Testis (tissue), 2 donors: ENCODE measurements at regions not wholly inside any gene's neighbourhood (a gene's known extent, or its start where the extent isn't known, plus 50 kb on each side); places are given as distances from the start of the nearest gene placed in this dataset.

Source experiments
- DNase-seq: peaks from one replicate; pipeline ENCODE4 v3.0.0-alpha.2; 2019
- H3K27ac ChIP-seq, 2 donors: fragments of 200-600 bp; sonication (generic); one replicate each; pipeline ENCODE4 v1.5.1; 2019
- H3K27me3 ChIP-seq: fragments of 200-600 bp; sonication (generic); one replicate; pipeline ENCODE4 v1.5.1; 2019
- H3K36me3 ChIP-seq: fragments of 200-600 bp; sonication (generic); one replicate; pipeline ENCODE4 v1.5.1; 2017; ENCODE audit warnings: low read depth; ENCODE audit errors: missing control alignments
- H3K4me1 ChIP-seq: fragments of 200-600 bp; sonication (generic); one replicate; pipeline ENCODE4 v1.5.1; 2019
- H3K4me3 ChIP-seq, 2 donors: fragments of 200-600 bp; sonication (generic); one replicate each; pipeline ENCODE4 v1.5.1; 2017 to 2019
- H3K9me3 ChIP-seq: fragments of 200-600 bp; sonication (generic); one replicate; pipeline ENCODE4 v1.5.1; 2017
- POLR2A ChIP-seq: fragments of 450-650 bp; IDR thresholded peaks from one replicate; pipeline ENCODE4 v1.6.1; 2017; ENCODE audit warnings: antibody characterized with exemption, mild to moderate bottlenecking, moderate library complexity
- WGBS, 2 donors: methylation state at CpG; one replicate each; pipeline ENCODE4 v1.1.5; 2018; 5-methylcytosine and 5-hydroxymethylcytosine counted together
- intact Hi-C: fragments of 100-400 bp; cut with DNase I; formaldehyde crosslinking; loops from one replicate; pipeline ENCODE4 v1.15.1; 2023; ENCODE audit warnings: low total_unique reads
- TF ChIP-seq, protein P1 (sequence below), 3 experiments: fragments of 450-650 bp in 2 of 3; fragments of 200-600 bp in 1 of 3; sonication (generic) in 1 of 3; IDR thresholded peaks; one replicate each; pipeline ENCODE4 v1.5.1; 2016 to 2019; ENCODE audit warnings: antibody characterized with exemption in 3 of 3, mild to moderate bottlenecking in 2 of 3, moderate library complexity in 1 of 3

DNA sequence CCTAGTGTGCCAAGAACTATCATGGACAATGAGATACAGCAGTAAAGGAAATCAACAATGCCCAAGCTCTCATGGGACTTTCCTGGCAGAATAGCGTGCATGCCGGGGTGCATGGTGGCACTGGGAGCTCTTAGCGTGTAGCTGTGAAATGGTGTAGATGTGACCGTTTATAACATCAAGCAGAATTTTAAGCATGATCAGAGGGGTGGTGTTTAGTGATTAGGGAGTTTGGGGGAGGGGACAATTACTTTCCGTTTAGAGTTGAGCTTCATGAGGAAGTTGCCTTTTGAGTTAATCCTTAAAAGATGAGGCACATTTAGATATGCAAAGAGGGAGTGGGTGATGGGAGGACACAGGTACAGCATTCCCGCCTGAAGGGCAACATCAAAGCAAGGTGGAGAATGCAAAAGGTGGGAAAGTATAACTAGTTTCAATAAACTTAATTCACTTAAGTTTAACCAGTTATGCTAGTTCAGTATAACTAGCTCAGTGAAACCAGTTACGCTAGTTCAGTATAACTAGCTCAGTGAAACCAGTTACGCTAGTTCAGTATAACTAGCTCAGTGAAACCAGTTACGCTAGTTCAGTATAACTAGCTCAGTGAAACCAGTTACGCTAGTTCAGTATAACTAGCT is 661.6 kb downstream of the QKI start:
- TF ChIP-seq, protein P1, sequence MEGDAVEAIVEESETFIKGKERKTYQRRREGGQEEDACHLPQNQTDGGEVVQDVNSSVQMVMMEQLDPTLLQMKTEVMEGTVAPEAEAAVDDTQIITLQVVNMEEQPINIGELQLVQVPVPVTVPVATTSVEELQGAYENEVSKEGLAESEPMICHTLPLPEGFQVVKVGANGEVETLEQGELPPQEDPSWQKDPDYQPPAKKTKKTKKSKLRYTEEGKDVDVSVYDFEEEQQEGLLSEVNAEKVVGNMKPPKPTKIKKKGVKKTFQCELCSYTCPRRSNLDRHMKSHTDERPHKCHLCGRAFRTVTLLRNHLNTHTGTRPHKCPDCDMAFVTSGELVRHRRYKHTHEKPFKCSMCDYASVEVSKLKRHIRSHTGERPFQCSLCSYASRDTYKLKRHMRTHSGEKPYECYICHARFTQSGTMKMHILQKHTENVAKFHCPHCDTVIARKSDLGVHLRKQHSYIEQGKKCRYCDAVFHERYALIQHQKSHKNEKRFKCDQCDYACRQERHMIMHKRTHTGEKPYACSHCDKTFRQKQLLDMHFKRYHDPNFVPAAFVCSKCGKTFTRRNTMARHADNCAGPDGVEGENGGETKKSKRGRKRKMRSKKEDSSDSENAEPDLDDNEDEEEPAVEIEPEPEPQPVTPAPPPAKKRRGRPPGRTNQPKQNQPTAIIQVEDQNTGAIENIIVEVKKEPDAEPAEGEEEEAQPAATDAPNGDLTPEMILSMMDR (IDR thresholded peaks at IDR 0.05): no peak
- no peak for TF ChIP-seq POLR2A
- Histone ChIP-seq H3K4me3 (no peak overlapping the region), H3K27me3 (no peaks in the 10 kb centered on the region), H3K36me3 (no peaks in the 10 kb centered on the region), H3K9me3 (no peaks in the 10 kb centered on the region), H3K4me1 (no peaks in the 10 kb centered on the region), H3K27ac (no peak overlapping the region)
- WGBS, 2 donors: 76 to 85% methylated on average over 7 to 9 of the region's 10 CpGs
- intact Hi-C loops: no loop called here
- no peak for DNase-seq

DNA sequence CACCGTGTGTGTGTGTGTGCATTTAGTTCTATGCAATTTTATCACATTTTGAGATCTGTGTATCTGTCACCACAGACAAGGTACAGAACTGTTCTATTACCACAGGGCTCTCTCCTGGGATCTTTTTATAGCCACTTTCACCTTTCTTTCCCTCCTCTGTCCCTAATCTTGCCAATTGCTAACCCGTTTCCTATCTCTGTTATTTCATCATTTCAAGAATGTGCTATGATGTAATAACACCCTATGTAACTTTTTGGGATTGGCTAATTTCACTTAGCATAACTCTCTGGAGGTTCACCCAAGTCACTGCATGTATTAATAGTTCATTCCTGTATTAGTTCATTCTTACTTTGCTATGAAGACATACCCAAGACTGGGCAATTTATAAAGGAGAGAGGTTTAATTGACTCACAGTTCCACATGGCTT is 657.7 kb downstream of the QKI start:
- no peak for DNase-seq
- Histone ChIP-seq H3K4me1 (no peaks in the 10 kb centered on the region), H3K9me3 (no peaks in the 10 kb centered on the region), H3K4me3 (no peak overlapping the region), H3K27me3 (no peaks in the 10 kb centered on the region), H3K36me3 (no peaks in the 10 kb centered on the region), H3K27ac (no peak overlapping the region)
- WGBS, 2 donors: 77 to 78% methylated on average over 2 of the region's 2 CpGs
- no peak for TF ChIP-seq POLR2A
- TF ChIP-seq, protein P1 (IDR thresholded peaks at IDR 0.05): no peak
- intact Hi-C loops: no loop called here

DNA sequence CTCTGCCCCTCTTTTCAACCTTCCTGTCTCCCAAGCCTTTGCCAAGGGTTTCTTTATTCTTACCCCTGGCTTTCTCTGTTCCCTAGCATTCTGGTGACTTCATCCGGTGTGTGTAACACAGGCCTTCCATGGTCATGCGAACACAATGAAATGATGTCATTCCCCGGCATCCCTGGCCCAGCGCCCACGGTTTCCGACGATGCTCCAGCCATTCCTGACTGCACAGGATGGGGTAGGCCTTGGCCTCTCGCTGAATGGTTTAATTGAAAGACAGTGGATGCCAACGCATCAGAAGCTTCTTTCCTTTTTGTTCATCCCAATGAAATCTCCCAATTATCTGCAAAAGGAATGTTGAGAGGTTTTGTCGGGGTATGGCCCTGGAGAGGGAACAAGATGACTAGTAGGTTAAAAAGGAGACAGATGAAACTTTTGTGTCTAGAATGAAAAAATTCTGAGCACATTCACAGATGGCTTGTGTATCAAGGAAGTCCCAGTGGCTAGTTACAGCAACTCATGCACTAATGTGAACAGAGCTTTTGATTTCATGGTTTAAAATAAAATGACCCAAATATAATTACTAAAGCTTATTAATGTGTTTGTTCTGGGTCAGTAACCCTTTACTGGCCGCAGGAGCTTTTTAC is 655.0 kb downstream of the QKI start:
- H3K4me3 ChIP-seq: no peak overlapping the region
- DNase-seq: no peak
- H3K27me3 ChIP-seq: no peaks in the 10 kb centered on the region
- no peak overlapping the region for H3K27ac ChIP-seq
- no peaks in the 10 kb centered on the region for H3K9me3 ChIP-seq
- intact Hi-C loops: no loop called here
- WGBS, 2 donors: 54 to 60% methylated on average over 11 of the region's 11 CpGs
- no peak for TF ChIP-seq POLR2A
- TF ChIP-seq, protein P1 (IDR thresholded peaks at IDR 0.05): no peak
- H3K36me3 ChIP-seq: no peaks in the 10 kb centered on the region
- no peaks in the 10 kb centered on the region for H3K4me1 ChIP-seq

DNA sequence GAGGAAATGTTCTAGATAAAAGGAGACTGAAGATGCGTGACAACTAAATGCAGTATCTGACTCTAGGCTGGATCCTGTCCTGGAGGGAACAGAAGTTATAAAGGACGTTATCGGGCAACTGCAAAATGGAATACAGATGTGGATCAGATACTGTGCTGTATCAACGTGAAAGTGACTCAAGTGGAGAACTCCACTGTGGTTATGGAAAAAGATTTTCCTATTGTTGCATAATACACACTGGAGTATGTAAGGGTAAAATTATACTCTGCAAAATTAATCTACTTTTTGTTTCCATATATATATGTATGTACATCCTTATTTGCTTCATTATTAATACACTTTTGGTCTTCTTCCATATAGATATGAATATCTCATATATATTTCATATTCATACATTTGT is 654.0 kb downstream of the QKI start:
- Histone ChIP-seq H3K36me3 (no peaks in the 10 kb centered on the region), H3K4me1 (no peaks in the 10 kb centered on the region), H3K9me3 (no peaks in the 10 kb centered on the region), H3K4me3 (no peak overlapping the region), H3K27ac (no peak overlapping the region), H3K27me3 (no peaks in the 10 kb centered on the region)
- intact Hi-C loops: no loop called here
- TF ChIP-seq, protein P1 (IDR thresholded peaks at IDR 0.05): no peak
- TF ChIP-seq POLR2A: no peak
- 66 to 69% methylated on average over 4 of the region's 4 CpGs for WGBS, 2 donors
- DNase-seq: no peak

DNA sequence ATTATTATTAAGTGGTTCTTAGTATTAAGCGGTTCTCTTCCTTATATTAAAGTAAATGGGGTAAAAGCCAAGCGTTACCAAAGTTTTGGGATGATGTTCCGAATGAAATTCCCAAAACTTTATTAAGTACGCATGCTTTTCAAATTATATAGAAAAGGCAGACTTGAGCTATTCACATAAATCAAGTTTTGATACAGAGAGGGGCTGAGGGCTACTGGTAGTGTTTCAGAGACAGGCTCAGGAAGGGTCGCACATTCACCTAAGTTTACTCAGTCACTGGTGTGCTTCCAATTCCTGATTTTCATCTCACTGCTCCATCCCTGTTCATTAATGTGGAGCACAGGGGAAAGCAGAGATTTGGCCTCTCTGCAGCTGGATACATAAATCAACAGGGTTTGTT is 652.2 kb downstream of the QKI start:
- no peaks in the 10 kb centered on the region for H3K27me3 ChIP-seq
- H3K4me1 ChIP-seq: no peaks in the 10 kb centered on the region
- 86 to 87% methylated on average over 5 of the region's 5 CpGs for WGBS, 2 donors
- TF ChIP-seq POLR2A: no peak
- TF ChIP-seq, protein P1 (IDR thresholded peaks at IDR 0.05): no peak
- intact Hi-C loops: no loop called here
- no peak for DNase-seq
- H3K9me3 ChIP-seq: no peaks in the 10 kb centered on the region
- H3K36me3 ChIP-seq: no peaks in the 10 kb centered on the region
- no peak overlapping the region for H3K27ac ChIP-seq
- H3K4me3 ChIP-seq: no peak overlapping the region
